Calu3 (cell line): ENCODE measurements at regions not wholly inside any gene's neighbourhood (a gene's known extent, or its start where the extent isn't known, plus 50 kb on each side); places are given as distances from the start of the nearest gene placed in this dataset.

Experiments used
- BruUV-seq: library from RNA; stranded (reverse); fragments of 400-500 nt; replicated peaks from 2 replicates; lab custom pipeline; 2021; lab: Mats Ljungman, UMichigan
- CTCF ChIA-PET: fragments of 300-600 bp; sonication (Branson Sonifier 250); formaldehyde crosslinking; loops from one replicate; lab custom pipeline; 2022; ENCODE audit warnings: antibody characterized with exemption; lab: Charles Lee
- DNase-seq: peaks from one replicate; pipeline ENCODE4 v3.0.0; 2022
- H3K27ac Mint-ChIP-seq: one replicate; pipeline ENCODE4 v1.8.0; 2022; ENCODE audit warnings: mixed read lengths; ENCODE audit not compliant: unreplicated experiment
- H3K27me3 Mint-ChIP-seq: one replicate; pipeline ENCODE4 v1.8.0; 2022; ENCODE audit warnings: mixed read lengths; ENCODE audit not compliant: unreplicated experiment
- H3K36me3 Mint-ChIP-seq: one replicate; pipeline ENCODE4 v1.8.0; 2022; ENCODE audit warnings: mild to moderate bottlenecking, moderate library complexity, mixed read lengths; ENCODE audit not compliant: insufficient read depth, unreplicated experiment
- H3K4me1 Mint-ChIP-seq: one replicate; pipeline ENCODE4 v1.8.0; 2022; ENCODE audit warnings: mild to moderate bottlenecking, low read depth, mixed read lengths; ENCODE audit not compliant: unreplicated experiment
- H3K4me3 Mint-ChIP-seq: one replicate; pipeline ENCODE4 v1.8.0; 2022; ENCODE audit warnings: mild to moderate bottlenecking, low read depth, moderate library complexity, mixed read lengths; ENCODE audit not compliant: unreplicated experiment
- H3K9me3 Mint-ChIP-seq: one replicate; pipeline ENCODE4 v1.8.0; 2022; ENCODE audit warnings: low read depth, mixed read lengths; ENCODE audit not compliant: unreplicated experiment
- CTCF ChIP-seq: fragments of 200-600 bp; IDR thresholded peaks from one replicate; pipeline ENCODE4 v1.8.0; 2022; ENCODE audit warnings: antibody characterized with exemption; ENCODE audit not compliant: unreplicated experiment
- intact Hi-C: fragments of 100-400 bp; cut with micrococcal nuclease; formaldehyde crosslinking; loops from one replicate; pipeline ENCODE4 v1.10.0; 2022; ENCODE audit not compliant: unreplicated experiment

- intact Hi-C loops, result no loop called here
- no peaks in the 10 kb centered on the region for H3K4me1 Mint-ChIP-seq
- H3K27ac Mint-ChIP-seq, result no peak overlapping the region
- BruUV-seq, result no TSS peak
- CTCF ChIA-PET, result no interaction called here
- H3K9me3 Mint-ChIP-seq, result no peaks in the 10 kb centered on the region
- no peak for TF ChIP-seq CTCF
- no peaks in the 10 kb centered on the region for H3K27me3 Mint-ChIP-seq
- no peaks in the 10 kb centered on the region for H3K36me3 Mint-ChIP-seq
- H3K4me3 Mint-ChIP-seq, result no peak overlapping the region
- DNase-seq, result no peak
These were observed 493.7 kb upstream of the GOLIM4 start for GRCh38 chr3:168589376-168589775.

GRCh38 chr3:168585544-168585943 lies 489.8 kb upstream of the GOLIM4 start:
- Mint-ChIP-seq H3K27me3 (no peaks in the 10 kb centered on the region), H3K9me3 (no peaks in the 10 kb centered on the region), H3K4me3 (no peak overlapping the region), H3K27ac (no peak overlapping the region), H3K4me1 (peaks cover 8% of the 10 kb centered on the region), H3K36me3 (no peaks in the 10 kb centered on the region)
- no TSS peak for BruUV-seq
- no peak for TF ChIP-seq CTCF
- intact Hi-C loops, result no loop called here
- DNase-seq, result no peak
- CTCF ChIA-PET, result interaction anchor here (1.5 kb wide), 1 partner anchor 11 kb away, joined by 4 read pairs; no protein-coding TSS in a partner anchor

- Mint-ChIP-seq H3K27ac (no peak overlapping the region), H3K9me3 (no peaks in the 10 kb centered on the region), H3K4me3 (no peak overlapping the region), H3K36me3 (no peaks in the 10 kb centered on the region), H3K27me3 (no peaks in the 10 kb centered on the region), H3K4me1 (peaks cover 8% of the 10 kb centered on the region)
- intact Hi-C loops, result no loop called here
- CTCF ChIA-PET, result interaction anchor here (0.5 to 0.7 kb wide), 2 partner anchors 19 to 37 kb away, joined by 3 read pairs; no protein-coding TSS in a partner anchor
- no peak for TF ChIP-seq CTCF
- no TSS peak for BruUV-seq
- no peak for DNase-seq
These were observed 488.3 kb upstream of the GOLIM4 start for GRCh38 chr3:168583977-168584376.

- intact Hi-C loops, result no loop called here
- no TSS peak for BruUV-seq
- Mint-ChIP-seq H3K4me3 (no peak overlapping the region), H3K9me3 (no peaks in the 10 kb centered on the region), H3K27ac (no peak overlapping the region), H3K36me3 (no peaks in the 10 kb centered on the region), H3K4me1 (peaks cover 8% of the 10 kb centered on the region), H3K27me3 (no peaks in the 10 kb centered on the region)
- no peak for DNase-seq
- CTCF ChIA-PET, result no interaction called here
- no peak for TF ChIP-seq CTCF
These were observed 486.8 kb upstream of the GOLIM4 start for GRCh38 chr3:168582503-168582902.
